ENCODE measurements at regions not wholly inside any gene's neighbourhood (a gene's known extent, or its start where the extent isn't known, plus 50 kb on each side); places are given as distances from the start of the nearest gene placed in this dataset.

DNA sequence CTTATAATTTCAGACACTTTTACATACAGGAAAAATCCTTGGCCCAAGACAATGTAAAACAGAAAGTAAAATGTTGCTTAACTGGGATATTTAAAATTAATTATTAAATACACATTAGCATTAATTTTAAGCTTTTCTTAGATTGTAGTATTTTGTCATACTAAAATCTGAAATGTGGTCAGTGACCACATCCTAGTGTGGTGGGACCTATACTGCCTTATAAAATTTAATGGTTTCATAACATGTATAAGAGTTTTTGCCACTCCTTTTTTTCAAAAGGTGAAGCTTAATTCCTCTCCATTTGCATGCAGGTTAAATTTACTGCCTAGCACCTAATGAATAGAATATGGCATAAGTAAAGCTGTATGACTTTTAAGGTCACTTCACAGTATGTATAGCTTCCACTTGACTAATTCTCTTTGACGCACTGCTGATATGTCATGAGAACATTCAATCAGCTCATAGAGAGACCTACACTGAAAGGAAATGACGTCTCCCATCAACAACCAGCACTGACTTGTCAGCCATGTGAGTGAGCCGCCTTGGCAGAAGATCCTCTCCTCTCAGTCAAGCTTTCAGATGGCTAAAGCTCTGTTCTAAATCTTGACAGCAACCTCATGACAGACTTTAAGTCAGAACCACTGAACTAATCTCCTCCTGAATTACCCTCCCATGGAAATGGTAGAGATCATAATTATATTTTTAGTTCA, 847.8 kb downstream of the SI start:
- DNase-seq: no peak

DNA sequence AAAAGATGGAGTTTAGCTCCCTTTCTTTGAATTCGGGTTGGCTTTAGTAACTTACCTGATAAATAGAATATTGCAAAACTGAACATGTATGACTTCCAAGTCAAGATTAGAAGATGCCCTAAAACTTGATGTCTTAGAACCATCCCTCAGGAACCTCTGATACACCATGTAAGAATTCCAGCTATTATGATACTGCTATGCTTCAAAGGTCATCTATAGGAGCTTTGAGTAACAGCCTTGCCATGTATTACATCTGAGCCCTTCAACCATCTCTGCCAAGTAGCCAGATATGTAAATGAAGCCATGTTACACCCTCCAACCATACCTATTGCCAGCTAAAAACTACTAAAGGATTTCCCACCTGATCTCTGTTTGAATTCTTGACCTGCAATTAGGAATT, 854.2 kb downstream of the SI start:
- no peak for DNase-seq

DNA sequence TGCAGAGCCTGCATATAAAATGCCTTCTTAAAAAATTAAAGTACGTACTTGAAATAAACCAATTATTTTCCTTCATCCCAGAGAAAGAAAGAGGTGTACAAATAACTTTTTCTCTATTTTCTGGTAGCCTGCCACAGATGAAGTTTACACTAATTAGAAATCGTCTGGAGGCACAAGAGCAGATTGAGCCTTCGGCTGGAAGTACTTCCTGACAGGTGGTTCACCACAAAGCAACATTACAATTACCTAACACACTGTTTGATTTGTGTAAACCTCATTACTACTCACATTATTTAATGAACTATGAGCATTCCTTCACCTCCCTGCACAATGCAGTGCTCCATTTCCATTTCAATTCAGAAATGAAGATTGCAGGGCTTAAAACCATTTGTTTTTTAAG, 856.1 kb downstream of the SI start:
- no peak for DNase-seq

DNA sequence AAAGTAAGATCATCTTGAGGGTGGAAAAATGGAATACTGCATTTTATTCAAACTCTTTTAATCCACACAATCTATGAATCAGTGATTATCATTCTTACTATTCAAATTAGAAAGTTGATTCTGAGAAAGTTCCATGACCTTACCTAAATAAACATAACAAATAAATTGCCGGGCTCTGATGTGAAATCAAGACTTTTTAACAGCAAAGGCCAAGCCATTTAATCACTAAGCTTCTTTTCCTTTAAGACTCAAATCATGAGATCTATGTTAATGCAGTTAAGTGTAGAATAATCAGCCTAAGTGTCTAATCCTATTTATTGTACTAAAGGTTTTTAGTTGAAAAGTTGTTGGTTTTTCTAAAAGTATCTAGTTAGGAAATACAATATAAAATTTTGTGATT, 857.0 kb downstream of the SI start:
- DNase-seq: no peak

DNA sequence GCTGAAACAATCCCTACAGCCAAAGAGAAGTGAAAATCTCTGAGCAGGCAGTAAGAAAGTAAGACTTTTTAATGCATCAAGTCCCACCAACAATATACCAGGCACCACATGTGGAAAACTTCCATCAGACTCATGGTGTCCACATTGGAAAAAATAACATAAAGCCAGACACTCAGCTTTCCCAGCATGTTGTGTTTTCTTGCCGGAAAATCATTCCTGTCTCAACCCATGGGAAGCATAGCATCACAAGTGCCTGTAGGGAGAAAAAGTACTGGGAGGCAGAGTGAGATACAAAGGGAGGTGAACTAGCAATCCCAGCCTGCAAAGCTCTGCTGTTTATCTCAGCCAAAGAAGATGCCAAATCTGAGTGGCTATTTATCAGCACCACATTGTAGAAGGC, 868.9 kb downstream of the SI start:
- DNase-seq: no peak

DNA sequence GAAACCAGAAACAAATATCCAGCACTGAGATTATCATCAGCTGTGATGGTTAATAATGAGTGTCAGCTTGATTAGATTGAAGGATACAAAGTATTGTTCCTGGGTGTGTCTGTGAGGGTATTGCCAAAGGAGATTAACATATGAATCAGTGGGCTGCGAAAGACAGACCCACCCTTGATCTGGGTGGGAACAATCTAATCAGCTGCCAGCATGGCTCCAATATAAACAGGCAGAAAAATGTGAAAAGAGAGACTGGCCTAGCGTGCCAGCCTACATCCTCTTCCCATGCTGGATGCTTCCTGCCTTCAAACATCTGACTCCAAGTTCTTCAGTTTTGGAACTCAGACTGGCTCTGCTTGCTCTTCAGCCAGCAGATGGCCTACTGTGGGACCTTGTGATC, 869.5 kb downstream of the SI start:
- DNase-seq: no peak

DNA sequence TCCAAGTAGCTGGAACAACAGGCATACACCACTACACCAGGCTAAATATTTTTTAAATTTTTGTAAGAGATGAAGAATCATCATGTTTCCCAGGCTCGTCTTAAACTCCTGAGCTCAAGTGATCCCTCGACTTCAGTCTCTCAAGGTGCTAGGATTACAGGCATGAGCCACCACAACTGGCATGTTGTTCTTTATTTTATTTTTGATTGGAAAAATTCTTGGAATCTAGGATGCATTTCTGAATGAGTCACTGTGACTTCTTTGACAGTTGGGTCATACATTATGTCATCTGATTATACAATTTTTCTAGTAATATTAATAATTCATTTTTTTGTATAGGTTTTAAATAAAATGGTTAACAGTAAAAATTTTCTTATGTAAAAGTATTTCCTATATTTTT, 870.2 kb downstream of the SI start:
- DNase-seq: no peak

DNA sequence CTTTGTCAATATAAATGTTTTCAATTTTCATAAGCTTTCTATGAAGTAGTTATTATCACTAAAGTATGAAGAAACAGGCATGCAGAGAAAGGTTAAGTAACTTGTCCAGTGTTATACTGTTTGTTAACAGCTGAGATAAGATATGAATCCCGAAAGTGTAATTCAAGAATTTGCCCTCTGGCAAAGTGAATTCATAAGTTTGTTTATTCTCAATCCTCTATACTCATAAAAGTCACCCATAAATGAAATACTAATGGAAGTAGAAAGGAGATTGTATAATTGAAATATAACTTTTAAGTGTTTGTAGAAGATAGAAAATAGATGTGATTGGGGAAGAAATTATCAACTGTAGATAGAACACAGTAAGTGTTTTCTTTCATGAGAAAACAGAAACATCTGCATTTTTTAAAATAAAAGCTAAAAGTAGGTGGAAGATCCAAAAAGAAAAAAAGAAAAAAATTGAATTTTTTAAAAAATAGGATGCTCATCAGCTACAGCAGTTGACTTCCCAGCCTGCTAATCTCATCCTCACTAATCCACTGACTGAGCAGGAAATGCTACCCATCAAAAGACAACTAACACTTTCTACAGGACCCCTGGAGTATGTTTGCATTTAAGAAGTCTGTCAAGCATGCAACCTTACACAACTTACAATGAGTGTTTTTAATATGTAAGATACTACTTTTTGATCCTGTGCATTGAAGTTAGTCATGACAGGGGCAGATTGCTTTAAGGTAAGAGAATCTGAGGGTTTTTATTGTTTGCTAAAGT, 878.1 kb downstream of the SI start:
- no peak for DNase-seq

DNA sequence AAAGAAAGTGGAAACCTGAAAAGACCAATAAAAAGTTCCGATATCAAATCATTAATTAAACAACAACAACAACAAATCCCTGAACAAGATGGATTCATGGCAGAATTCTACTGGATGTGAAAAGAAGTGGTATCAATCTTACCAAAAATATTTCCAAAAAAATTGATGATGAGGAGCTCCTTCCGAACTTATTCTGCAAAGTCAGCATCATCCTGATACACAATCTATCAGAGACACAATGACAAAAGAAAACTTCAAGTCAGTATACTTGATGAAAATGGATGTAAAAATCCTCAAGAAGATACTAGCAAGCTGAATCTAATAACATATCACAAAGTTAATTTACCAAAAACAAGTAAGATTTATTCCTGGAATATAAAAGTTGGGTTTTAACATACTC, 881.8 kb downstream of the SI start:
- DNase-seq: no peak

DNA sequence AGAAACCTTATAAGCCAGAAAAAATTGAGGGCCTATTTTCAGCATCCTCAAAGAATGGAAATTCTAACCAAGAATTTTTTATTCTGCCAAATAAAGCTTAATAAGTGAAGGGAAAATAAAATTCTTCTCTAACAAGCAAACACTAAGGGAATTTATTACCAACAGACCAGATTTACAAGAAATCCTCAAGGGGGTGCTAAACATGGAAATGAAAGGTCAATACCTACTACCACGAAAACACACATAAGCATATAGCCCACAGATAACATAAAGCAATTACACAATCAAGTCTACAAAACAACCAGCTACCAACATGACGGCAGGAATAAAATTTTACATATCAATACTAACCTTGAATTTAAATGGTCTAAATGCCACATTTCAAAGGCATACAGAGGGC, 883.5 kb downstream of the SI start:
- no peak for DNase-seq

DNA sequence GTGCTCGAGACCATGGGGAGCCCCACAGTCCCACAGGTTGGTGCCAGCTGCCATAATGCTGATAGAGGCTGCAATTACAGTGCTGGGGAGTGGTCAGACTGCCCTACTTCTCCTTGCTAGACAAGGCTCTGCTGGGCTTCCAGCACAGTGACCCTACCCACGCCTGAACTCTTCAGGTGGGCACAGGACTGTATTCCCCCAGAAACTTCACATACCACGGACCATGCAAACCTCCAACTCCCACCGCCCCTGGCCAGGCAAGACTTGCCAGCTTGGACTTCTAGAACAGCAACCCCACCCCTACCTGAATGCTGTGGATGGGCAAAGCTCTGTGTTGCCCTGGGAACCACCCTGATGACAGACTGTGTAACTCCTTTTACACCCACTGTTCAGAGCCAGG, 885.3 kb downstream of the SI start:
- DNase-seq: no peak

DNA sequence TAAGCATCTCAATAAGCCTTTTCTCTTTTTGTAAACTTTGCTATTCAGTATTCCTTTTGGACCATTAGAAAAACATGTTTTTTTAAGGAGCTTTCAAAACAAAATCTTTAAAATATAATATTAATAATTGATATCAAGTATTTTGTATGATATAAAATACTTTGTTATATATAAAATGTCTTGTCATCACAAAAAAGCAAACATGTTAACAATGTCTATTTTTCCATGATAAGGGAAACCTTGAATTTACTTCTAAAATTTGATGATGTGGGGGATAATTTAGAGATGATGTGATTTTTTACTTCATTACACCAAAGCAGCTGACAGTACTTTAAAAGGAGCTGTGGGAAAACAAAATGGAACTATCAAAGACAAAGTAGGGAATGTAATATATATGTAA, 887.7 kb downstream of the SI start:
- DNase-seq: no peak

DNA sequence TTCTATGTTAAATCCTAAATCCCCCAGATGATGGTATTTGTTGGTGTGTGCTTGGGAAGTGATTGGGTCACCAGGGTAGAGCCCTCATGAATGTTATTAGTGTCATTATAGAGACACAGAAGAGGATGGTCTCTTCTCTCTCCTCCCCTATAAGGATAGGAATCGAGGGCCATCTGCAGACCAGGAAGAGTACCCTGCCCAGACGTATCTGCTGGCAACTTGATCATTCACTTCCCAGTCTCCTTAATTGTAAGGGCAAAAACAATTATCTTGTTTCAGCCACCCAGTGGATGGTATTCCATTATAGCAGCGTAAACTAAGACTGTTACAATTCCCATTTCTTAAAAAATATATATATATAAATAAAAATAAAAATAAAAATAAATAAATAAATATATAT, 892.2 kb downstream of the SI start:
- DNase-seq: no peak

DNA sequence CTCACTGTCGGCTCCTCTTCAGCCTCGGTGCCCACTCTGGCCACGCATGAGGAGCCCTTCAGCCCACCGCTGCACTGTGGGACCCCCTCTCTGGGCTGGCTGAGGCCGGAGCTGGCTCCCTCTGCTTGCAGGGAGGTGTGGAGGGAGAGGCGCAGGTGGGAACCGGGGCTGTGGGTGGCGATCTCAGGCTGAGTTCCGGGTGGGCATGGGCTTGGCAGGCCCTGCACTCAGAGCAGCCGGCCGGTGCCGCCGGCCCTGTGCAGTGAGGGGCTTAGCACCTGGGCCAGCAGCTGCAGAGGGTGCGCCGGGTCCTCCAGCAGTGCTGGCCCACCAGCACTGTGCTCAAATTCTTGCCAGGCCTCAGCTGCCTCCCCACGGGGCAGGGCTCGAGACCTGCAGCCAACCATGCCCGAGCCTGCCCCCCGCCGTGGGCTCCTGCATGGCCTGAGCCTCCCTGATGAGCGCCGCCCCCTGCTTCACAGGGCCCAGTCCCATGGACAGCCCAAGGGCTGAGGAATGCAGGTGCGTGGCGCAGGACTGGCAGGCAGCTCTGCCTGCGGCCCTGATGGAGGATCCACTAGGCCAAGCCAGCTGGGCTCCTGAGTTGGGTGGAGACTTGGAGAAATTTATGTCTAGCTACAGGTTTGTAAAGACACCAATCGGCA, 899.1 kb downstream of the SI start:
- no peak for DNase-seq

DNA sequence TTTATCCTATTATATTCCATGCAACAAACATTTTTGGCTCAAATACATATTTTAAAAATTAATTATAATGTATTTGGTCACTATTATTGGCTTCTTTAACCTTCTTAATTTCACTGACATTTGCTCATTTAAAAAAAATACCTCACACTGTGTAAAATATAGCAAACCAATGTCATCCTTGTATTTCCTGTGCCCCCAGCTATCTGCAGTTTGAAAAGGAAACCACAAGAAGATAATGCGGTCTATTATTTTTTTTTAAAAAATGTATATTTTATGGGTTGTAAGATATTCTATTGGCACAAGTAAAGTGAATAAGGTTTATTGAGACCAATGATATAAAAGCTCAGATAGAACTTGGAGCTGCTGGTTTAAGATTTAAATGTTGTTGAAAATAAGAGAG, 904.2 kb downstream of the SI start:
- no peak for DNase-seq

DNA sequence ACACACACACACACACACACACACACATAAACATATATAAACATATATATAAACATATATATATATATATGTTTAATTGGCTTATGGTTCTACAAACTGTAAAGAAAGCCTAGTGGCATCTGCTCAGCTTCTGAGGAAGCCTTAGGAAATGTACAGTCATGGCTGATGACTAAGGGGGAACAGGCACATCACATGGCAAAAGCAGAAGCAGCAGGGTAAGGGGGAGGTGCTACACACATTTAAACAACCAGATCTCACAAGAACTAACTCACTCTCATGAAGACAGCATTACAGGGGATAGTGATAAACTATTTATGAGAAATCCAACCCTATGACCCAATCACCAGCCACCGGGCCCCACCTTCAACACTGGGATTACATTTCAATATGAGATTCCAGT, 922.9 kb downstream of the SI start:
- no peak for DNase-seq

DNA sequence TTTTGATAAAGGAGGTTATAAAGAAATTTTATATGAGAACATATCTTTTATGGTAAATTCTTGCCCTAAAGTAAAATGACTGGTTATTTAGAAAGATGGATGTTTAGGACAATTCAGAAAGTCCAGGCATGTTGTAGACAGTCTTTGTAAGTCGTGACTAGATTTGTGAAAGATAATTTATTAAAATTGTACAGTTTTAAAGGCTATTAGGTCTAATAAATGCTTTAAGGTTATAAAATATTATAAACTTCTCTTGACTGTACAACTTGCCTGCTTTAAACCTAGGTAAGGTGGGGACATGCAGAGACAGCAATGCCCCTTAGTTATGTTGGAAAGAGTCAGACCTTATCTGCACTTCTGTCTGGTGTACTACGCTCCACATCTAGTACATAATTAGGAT, 933.5 kb downstream of the SI start:
- DNase-seq: no peak

DNA sequence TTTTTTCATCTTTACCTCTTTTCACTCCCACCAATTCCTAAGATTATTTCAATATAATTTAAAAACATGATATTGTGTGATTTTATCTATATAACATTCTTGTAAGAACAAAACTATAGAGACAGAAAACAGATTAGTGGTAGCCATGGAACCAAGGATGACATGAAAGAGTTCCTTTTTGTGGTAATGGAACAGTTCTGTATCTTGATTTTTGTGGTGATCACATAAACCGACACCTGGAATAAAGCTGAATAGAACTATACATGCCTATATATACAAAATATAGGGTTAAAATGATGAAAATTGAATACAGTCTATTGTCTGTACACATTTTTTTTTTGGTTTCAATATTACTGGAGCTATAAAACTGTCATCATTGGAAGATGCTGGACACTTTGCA, 945.4 kb downstream of the SI start:
- no peak for DNase-seq

DNA sequence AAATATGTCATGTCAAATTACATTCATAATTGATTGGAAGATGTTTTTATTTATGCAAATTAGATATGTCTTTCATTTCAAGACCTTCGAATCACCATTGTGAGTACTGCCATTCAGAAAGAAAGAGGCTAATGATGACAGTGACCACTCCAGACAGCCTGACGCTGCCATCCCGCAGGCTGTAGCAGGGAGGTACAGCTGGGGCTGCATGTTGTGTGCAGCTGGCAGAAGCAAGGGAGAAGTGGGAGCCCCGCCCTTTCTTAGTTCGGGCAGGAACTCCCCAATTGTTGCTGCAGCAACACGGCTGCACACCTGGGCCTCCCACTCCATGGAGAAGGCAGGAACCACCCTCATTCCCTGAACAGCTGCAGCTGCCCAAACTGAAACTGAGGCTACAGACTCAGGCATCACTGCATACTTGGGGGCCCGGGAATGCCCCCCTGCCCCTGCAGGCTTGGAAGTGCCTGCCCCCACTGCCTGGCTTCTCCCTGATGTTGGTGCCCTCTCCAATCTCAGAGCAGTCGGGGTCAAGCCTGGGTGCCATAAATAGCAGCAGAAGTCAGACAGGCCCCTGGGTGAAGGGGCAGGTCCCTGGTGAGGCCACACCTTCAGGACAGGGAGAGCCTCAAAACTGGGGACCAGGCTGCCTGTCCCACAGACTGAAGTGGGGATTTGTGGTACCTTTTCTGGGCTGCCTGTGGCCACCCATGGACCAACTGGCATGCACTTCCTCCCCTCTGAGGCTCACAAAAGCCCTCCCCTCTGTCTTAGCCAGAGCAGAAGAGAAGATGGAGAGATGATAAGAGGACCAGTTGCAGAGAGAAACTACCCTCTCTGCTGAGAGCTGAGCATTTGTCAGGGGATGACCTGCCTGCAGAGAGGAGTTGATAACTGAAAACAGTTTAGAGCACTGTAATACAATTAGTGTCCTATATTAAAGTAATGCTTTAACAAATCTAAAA, 964.6 kb downstream of the SI start:
- DNase-seq: no peak

DNA sequence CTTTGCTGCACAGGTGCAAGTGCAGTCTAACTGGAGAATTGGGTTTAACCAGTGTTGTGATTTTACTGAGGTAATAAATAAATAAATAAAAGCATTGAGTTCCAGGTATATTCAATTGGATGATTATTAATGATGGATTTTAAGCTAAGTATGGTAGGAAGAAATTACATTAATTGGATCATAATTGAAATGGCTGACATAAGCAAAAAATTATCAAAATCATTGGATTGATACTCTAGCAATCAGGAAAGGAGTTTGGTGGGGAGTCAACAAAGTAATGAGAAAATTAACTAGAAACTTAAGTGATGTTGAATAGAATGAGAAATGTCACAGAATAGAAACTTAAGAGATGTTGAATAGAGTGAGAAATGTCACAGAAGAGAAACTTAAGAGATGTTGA, 981.9 kb downstream of the SI start:
- no peak for DNase-seq

DNA sequence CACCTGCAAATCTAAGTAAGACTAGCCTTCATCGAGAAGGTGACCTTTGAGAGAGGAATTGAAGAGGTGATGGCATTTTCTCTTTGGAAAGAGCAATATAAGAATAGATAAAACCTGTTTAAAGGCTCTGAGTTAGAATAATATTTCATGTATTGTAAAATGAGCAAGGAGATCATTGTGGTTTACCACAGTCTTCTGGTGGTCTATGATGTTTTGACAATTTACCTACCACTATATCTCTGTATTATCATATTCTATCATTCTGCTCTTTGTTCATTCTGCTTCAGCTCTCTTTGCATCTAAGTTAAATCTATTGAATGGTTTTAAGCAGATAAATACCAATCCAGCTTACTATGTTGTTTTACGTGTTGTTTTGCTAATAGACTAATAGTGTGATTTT, 982.3 kb downstream of the SI start:
- DNase-seq: no peak

DNA sequence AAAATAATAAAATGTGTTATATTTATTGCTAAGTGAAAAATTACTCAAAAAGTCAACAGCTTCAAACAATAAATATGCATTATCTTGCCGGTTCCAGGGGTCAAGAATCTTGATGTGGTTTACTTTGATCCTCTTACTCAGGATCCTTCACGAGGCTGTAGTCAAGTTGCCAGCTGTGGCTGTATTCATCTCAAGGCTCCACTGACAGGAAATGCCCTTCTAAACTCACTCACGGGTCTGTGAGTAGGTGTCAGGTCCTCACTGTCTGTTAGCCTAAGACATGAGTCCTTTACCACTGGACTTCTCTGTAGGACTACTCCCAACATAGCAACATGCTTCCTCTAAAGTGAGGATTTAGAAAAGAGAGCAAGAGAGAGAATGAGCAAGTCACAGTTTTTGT, 983.0 kb downstream of the SI start:
- no peak for DNase-seq

DNA sequence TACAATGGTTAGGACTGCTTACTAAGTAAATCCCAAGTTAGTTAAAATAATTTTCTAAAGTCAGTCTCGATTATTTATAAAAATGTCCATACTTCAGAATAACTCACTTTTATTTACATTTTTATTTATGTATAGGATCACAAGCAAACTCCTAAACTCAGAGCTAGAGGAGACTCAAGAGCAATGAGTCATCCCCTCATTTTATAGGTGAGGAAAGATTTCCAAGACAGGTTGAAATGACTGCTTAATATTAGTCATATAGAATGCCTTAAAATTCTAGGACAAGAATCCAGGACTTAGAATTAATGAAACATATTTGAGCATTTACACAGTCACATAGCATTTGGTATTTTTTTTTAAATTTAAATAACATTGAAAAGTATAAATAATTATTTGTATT, 983.8 kb downstream of the SI start:
- DNase-seq: no peak
